ENCODE measurements at regions not wholly inside any gene's neighbourhood (a gene's known extent, or its start where the extent isn't known, plus 50 kb on each side); places are given as distances from the start of the nearest gene placed in this dataset.

DNA sequence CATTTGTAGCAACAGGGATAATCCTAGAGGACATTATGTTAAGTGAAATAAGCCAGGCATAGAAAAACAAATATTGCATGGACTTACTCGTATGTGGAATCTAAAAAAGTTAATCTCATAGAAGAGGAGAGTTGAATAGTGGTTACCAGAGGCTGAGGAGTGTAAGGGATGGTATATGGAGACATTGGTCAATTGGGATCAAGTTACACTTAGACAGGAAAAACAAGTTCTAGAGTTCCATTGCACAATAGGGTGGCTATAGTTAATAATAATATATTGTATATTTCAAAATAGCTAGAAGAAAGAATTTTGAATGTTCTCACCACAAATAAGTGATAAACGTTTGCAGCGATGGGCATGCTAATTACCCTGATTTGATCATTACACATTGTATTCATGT, 354.6 kb downstream of the SEC16B start:
- no peak for DNase-seq
- no peak overlapping the region for H3K4me3 Mint-ChIP-seq
- TF ChIP-seq, protein P1, sequence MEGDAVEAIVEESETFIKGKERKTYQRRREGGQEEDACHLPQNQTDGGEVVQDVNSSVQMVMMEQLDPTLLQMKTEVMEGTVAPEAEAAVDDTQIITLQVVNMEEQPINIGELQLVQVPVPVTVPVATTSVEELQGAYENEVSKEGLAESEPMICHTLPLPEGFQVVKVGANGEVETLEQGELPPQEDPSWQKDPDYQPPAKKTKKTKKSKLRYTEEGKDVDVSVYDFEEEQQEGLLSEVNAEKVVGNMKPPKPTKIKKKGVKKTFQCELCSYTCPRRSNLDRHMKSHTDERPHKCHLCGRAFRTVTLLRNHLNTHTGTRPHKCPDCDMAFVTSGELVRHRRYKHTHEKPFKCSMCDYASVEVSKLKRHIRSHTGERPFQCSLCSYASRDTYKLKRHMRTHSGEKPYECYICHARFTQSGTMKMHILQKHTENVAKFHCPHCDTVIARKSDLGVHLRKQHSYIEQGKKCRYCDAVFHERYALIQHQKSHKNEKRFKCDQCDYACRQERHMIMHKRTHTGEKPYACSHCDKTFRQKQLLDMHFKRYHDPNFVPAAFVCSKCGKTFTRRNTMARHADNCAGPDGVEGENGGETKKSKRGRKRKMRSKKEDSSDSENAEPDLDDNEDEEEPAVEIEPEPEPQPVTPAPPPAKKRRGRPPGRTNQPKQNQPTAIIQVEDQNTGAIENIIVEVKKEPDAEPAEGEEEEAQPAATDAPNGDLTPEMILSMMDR (IDR thresholded peaks at IDR 0.05) = no peak
- no peaks in the 10 kb centered on the region; the same call in 1 of the 2 replicates for H3K9me3 Mint-ChIP-seq
- no peak overlapping the region for H3K27ac Mint-ChIP-seq
- H3K27me3 Mint-ChIP-seq (ENCODE audit: insufficient read depth) = no peaks in the 10 kb centered on the region
- H3K4me1 Mint-ChIP-seq (ENCODE audit: low read depth) = no peaks in the 10 kb centered on the region
- H3K36me3 Mint-ChIP-seq (ENCODE audit: low read depth) = no peaks in the 10 kb centered on the region

GRCh38 chr1:177611402-177611801, 358.5 kb downstream of the SEC16B start:
- Mint-ChIP-seq H3K4me3 (no peak overlapping the region), H3K9me3 (no peaks in the 10 kb centered on the region; the same call in 1 of the 2 replicates), H3K27ac (no peak overlapping the region)

DNA sequence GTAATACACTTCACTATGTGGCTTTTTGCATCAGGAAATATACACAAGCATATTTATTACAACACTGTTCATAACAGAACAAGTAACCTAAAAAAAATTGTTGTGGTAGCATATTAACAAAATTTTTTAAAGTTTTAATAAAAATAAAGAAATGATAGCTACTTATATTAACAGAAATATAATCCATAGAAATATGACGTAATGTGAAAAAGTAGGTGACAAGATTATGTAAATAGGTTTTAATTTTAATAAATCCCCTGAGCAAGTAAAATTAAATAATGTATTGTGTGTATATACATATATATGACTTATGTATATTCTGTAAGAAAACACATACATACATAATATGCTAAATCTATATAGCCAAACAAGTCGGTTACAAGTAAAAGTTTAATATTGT, 359.9 kb downstream of the SEC16B start:
- Mint-ChIP-seq H3K27ac (no peak overlapping the region), H3K9me3 (peaks cover 5% of the 10 kb centered on the region), H3K4me3 (no peak overlapping the region), H3K27me3 (ENCODE audit: insufficient read depth) (no peaks in the 10 kb centered on the region), H3K4me1 (ENCODE audit: low read depth) (no peaks in the 10 kb centered on the region), H3K36me3 (ENCODE audit: low read depth) (no peaks in the 10 kb centered on the region)
- DNase-seq = no peak
- TF ChIP-seq, protein P1 (IDR thresholded peaks at IDR 0.05) = no peak

More at GRCh38 chr1:177611402-177611801, 358.5 kb downstream of the SEC16B start:
- DNase-seq = no peak
- Mint-ChIP-seq H3K36me3 (ENCODE audit: low read depth) (no peaks in the 10 kb centered on the region), H3K27me3 (ENCODE audit: insufficient read depth) (no peaks in the 10 kb centered on the region), H3K4me1 (ENCODE audit: low read depth) (no peaks in the 10 kb centered on the region)
- TF ChIP-seq, protein P1 (IDR thresholded peaks at IDR 0.05) = no peak

DNA sequence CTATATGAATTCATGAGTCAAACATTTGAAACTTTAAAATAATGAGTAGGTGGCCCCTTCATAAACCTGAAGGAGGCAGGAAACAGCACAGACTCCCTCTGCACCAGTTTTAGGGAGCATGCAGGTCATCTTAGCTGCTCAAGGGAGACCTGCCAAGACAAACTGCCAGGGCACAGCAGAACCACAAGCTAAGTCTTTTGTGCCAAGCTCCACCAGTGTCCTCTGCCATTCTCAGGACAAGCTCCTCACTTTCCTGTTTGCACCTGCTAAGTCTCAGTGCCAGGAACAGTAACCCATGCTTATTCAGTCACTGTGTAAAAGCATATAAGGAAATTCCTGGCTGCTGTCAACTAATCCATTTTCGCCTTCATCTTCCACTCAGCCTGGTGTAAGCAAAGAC, 368.9 kb downstream of the SEC16B start:
- TF ChIP-seq, protein P1 (IDR thresholded peaks at IDR 0.05) = no peak
- no peak for DNase-seq
- no peaks in the 10 kb centered on the region for H3K4me1 Mint-ChIP-seq (ENCODE audit: low read depth)
- no peak overlapping the region for H3K4me3 Mint-ChIP-seq
- H3K27ac Mint-ChIP-seq = no peak overlapping the region
- H3K36me3 Mint-ChIP-seq (ENCODE audit: low read depth) = no peaks in the 10 kb centered on the region
- no peaks in the 10 kb centered on the region for H3K27me3 Mint-ChIP-seq (ENCODE audit: insufficient read depth)
- H3K9me3 Mint-ChIP-seq = peaks cover 28% of the 10 kb centered on the region

- TF ChIP-seq, protein P1 (IDR thresholded peaks at IDR 0.05) = no peak
- no peak overlapping the region for H3K4me3 Mint-ChIP-seq
- DNase-seq = no peak
- no peaks in the 10 kb centered on the region for H3K36me3 Mint-ChIP-seq (ENCODE audit: low read depth)
- H3K27ac Mint-ChIP-seq = no peak overlapping the region
- peaks cover 27% of the 10 kb centered on the region for H3K9me3 Mint-ChIP-seq
- H3K27me3 Mint-ChIP-seq (ENCODE audit: insufficient read depth) = no peaks in the 10 kb centered on the region
- no peaks in the 10 kb centered on the region for H3K4me1 Mint-ChIP-seq (ENCODE audit: low read depth)
Measured at GRCh38 chr1:177600321-177600720, 369.5 kb downstream of the SEC16B start.

GRCh38 chr1:177597393-177597792, 372.5 kb downstream of the SEC16B start:
- Mint-ChIP-seq H3K4me1 (ENCODE audit: low read depth) (no peaks in the 10 kb centered on the region), H3K36me3 (ENCODE audit: low read depth) (no peaks in the 10 kb centered on the region), H3K27ac (no peak overlapping the region), H3K9me3 (peaks cover 23% of the 10 kb centered on the region), H3K27me3 (ENCODE audit: insufficient read depth) (no peaks in the 10 kb centered on the region), H3K4me3 (no peak overlapping the region)
- TF ChIP-seq, protein P1 (IDR thresholded peaks at IDR 0.05) = no peak
- DNase-seq = no peak
